HEK293 (cell line): ENCODE measurements at regions not wholly inside any gene's neighbourhood (a gene's known extent, or its start where the extent isn't known, plus 50 kb on each side); places are given as distances from the start of the nearest gene placed in this dataset.
A peak's percentile ranks its signal among the peaks of the same experiment; 100 is the strongest.

Source experiments
- CTCF ChIA-PET: fragments of 350-600 bp; formaldehyde crosslinking; extraction: SDS; loops from one replicate; lab custom pipeline; 2021; ENCODE audit warnings: antibody characterized with exemption; lab: Yijun Ruan, JAX
- POLR2A ChIA-PET: fragments of 300-600 bp; formaldehyde crosslinking; extraction: SDS; loops from one replicate; lab custom pipeline; 2020; ENCODE audit warnings: antibody characterized with exemption, inconsistent platforms; lab: Yijun Ruan, JAX
- H3K27ac ChIP-seq: fragments of 200-500 bp; sonication (Bioruptor generic); 2 replicates; pipeline ENCODE4 v1.5.1; 2014; ENCODE audit warnings: low read depth, low read length, control low read depth, inconsistent platforms; ENCODE audit errors: extremely low read depth
- H3K36me3 ChIP-seq, 2 experiments: fragments of 200-500 bp in 1 of 2; sonication (Bioruptor generic) in 1 of 2; 1 replicate in 1 of 2; 2 replicates in 1 of 2; pipeline ENCODE4 v1.5.1; 2014 to 2017; ENCODE audit warnings: inconsistent platforms in 2 of 2, low read length in 2 of 2; ENCODE audit not compliant: control insufficient read depth in 2 of 2, insufficient read depth in 1 of 2
- H3K4me1 ChIP-seq: fragments of 200-500 bp; sonication (Bioruptor generic); 2 replicates; pipeline ENCODE4 v1.5.1; 2014; ENCODE audit warnings: mild to moderate bottlenecking, low read length, inconsistent platforms; ENCODE audit not compliant: control insufficient read depth, insufficient read depth
- H3K4me3 ChIP-seq: 2 replicates; pipeline ENCODE4 v1.5.1; 2011; ENCODE audit warnings: low read depth, mild to moderate bottlenecking, control low read depth, low read length, moderate library complexity
- H3K9me3 ChIP-seq: fragments of 200-500 bp; sonication (Bioruptor generic); 2 replicates; pipeline ENCODE4 v1.5.1; 2014; ENCODE audit warnings: low read depth, low read length, inconsistent platforms; ENCODE audit not compliant: control insufficient read depth, insufficient read depth
- GLIS1 ChIP-seq: fragments of 450-650 bp; formaldehyde crosslinking; IDR thresholded peaks from 2 replicates; pipeline ENCODE4 v1.5.1; 2016; ENCODE audit warnings: missing biosample characterization, missing genetic modification characterization
- SP7 ChIP-seq: fragments of 450-650 bp; formaldehyde crosslinking; IDR thresholded peaks from 2 replicates; pipeline ENCODE4 v1.5.1; 2016; ENCODE audit warnings: missing biosample characterization, missing genetic modification characterization
- ZBTB17 ChIP-seq: fragments of 450-650 bp; formaldehyde crosslinking; IDR thresholded peaks from 2 replicates; pipeline ENCODE4 v1.5.1; 2016; ENCODE audit warnings: missing biosample characterization, missing genetic modification characterization
- ZFP69B ChIP-seq: fragments of 450-650 bp; formaldehyde crosslinking; IDR thresholded peaks from 2 replicates; pipeline ENCODE4 v1.5.1; 2016; ENCODE audit warnings: missing biosample characterization, missing genetic modification characterization
- ZIC2 ChIP-seq: fragments of 450-650 bp; formaldehyde crosslinking; IDR thresholded peaks from 2 replicates; pipeline ENCODE4 v1.5.1; 2016; ENCODE audit warnings: missing biosample characterization, missing genetic modification characterization
- ZNF10 ChIP-seq: fragments of 450-650 bp; formaldehyde crosslinking; IDR thresholded peaks from 2 replicates; pipeline ENCODE4 v1.5.1; 2017; ENCODE audit warnings: missing biosample characterization, missing genetic modification characterization
- ZNF146 ChIP-seq: fragments of 450-650 bp; formaldehyde crosslinking; IDR thresholded peaks from 2 replicates; pipeline ENCODE4 v1.5.1; 2016; ENCODE audit warnings: missing biosample characterization, missing genetic modification characterization
- ZNF202 ChIP-seq: fragments of 450-650 bp; formaldehyde crosslinking; IDR thresholded peaks from 2 replicates; pipeline ENCODE4 v1.5.1; 2016; ENCODE audit warnings: missing biosample characterization, missing genetic modification characterization, borderline replicate concordance
- ZNF324 ChIP-seq: fragments of 450-650 bp; formaldehyde crosslinking; IDR thresholded peaks from 2 replicates; pipeline ENCODE4 v1.5.1; 2016; ENCODE audit warnings: missing biosample characterization, missing genetic modification characterization
- ZNF354C ChIP-seq: fragments of 450-650 bp; formaldehyde crosslinking; IDR thresholded peaks from 2 replicates; pipeline ENCODE4 v1.5.1; 2016; ENCODE audit warnings: missing biosample characterization, missing genetic modification characterization, low read depth, borderline replicate concordance
- ZNF423 ChIP-seq: fragments of 450-650 bp; formaldehyde crosslinking; IDR thresholded peaks from 2 replicates; pipeline ENCODE4 v1.5.1; 2016; ENCODE audit warnings: missing biosample characterization, missing genetic modification characterization
- ZNF433 ChIP-seq: fragments of 450-650 bp; formaldehyde crosslinking; IDR thresholded peaks from 2 replicates; pipeline ENCODE4 v1.5.1; 2016; ENCODE audit warnings: missing biosample characterization, missing genetic modification characterization, low read depth
- ZNF510 ChIP-seq: fragments of 450-650 bp; formaldehyde crosslinking; IDR thresholded peaks from 2 replicates; pipeline ENCODE4 v1.5.1; 2018; ENCODE audit warnings: mild to moderate bottlenecking, missing genetic modification characterization, missing biosample characterization; ENCODE audit not compliant: insufficient replicate concordance
- ZNF548 ChIP-seq: fragments of 450-650 bp; formaldehyde crosslinking; IDR thresholded peaks from 2 replicates; pipeline ENCODE4 v1.5.1; 2016; ENCODE audit warnings: missing biosample characterization, missing genetic modification characterization
- ZNF621 ChIP-seq: fragments of 450-650 bp; formaldehyde crosslinking; IDR thresholded peaks from 2 replicates; pipeline ENCODE4 v1.5.1; 2017; ENCODE audit warnings: missing biosample characterization, missing genetic modification characterization
- ZNF623 ChIP-seq: fragments of 450-650 bp; formaldehyde crosslinking; IDR thresholded peaks from 2 replicates; pipeline ENCODE4 v1.5.1; 2016; ENCODE audit warnings: missing biosample characterization, missing genetic modification characterization
- ZNF658 ChIP-seq: fragments of 450-650 bp; formaldehyde crosslinking; IDR thresholded peaks from 2 replicates; pipeline ENCODE4; 2016; ENCODE audit warnings: missing biosample characterization, missing genetic modification characterization
- ZNF701 ChIP-seq: fragments of 450-650 bp; formaldehyde crosslinking; IDR thresholded peaks from 2 replicates; pipeline ENCODE4 v1.5.1; 2016; ENCODE audit warnings: missing biosample characterization, missing genetic modification characterization
- ZNF76 ChIP-seq: fragments of 450-650 bp; formaldehyde crosslinking; IDR thresholded peaks from 2 replicates; pipeline ENCODE4; 2016; ENCODE audit warnings: low read depth, missing biosample characterization, missing genetic modification characterization, borderline replicate concordance
- ZNF768 ChIP-seq: fragments of 450-650 bp; formaldehyde crosslinking; IDR thresholded peaks from 2 replicates; pipeline ENCODE4 v1.5.1; 2018; ENCODE audit warnings: missing biosample characterization, mild to moderate bottlenecking, missing genetic modification characterization
- ZNF777 ChIP-seq: fragments of 450-650 bp; formaldehyde crosslinking; IDR thresholded peaks from 2 replicates; pipeline ENCODE4 v1.5.1; 2017; ENCODE audit warnings: missing biosample characterization, missing genetic modification characterization, borderline replicate concordance
- ZNF785 ChIP-seq: fragments of 450-650 bp; formaldehyde crosslinking; IDR thresholded peaks from 2 replicates; pipeline ENCODE4 v1.5.1; 2016; ENCODE audit warnings: missing biosample characterization, missing genetic modification characterization
- ZSCAN30 ChIP-seq: fragments of 450-650 bp; IDR thresholded peaks from 2 replicates; pipeline ENCODE4 v1.5.1; 2018; ENCODE audit warnings: missing biosample characterization, mild to moderate bottlenecking, missing genetic modification characterization, moderate library complexity
- TF ChIP-seq, protein P1 (sequence below): fragments of 450-650 bp; formaldehyde crosslinking; IDR thresholded peaks from 2 replicates; pipeline ENCODE4 v1.5.1; 2017; ENCODE audit warnings: missing biosample characterization, missing genetic modification characterization

DNA sequence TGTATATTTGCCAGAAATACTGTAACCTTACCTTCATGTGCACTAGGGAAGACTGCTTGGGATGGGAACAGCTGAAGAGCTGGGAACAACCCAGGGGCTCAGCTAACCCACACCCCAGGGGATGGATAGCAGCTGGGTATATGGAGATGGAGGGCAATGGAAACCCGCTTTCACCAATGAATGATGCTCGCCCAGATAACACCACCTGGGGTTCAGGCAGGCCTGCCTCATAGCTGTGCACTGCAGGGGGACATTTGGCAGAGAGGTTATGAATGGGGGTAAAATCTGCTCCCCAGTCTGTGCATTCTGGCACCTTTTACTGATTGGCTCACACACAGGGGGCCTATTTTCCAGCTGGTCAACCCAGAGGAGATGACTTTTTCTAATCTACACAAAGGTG, 170.7 kb downstream of the CHST1 start:
- Histone ChIP-seq H3K4me3 (no peak overlapping the region), H3K9me3 (no peaks in the 10 kb centered on the region), H3K4me1 (no peaks in the 10 kb centered on the region), H3K27ac (no peak overlapping the region), H3K36me3 (no peaks in the 10 kb centered on the region)
- ChIA-PET CTCF (interaction anchor here (0.6 kb wide), 1 partner anchor 1209 kb away, joined by 3 read pairs; no protein-coding TSS in a partner anchor), POLR2A (no interaction called here)
- TF ChIP-seq ZIC2 (tag by site-specific recombination) (peak; percentile 68), ZNF146 (tag by site-specific recombination) (no peak)

DNA sequence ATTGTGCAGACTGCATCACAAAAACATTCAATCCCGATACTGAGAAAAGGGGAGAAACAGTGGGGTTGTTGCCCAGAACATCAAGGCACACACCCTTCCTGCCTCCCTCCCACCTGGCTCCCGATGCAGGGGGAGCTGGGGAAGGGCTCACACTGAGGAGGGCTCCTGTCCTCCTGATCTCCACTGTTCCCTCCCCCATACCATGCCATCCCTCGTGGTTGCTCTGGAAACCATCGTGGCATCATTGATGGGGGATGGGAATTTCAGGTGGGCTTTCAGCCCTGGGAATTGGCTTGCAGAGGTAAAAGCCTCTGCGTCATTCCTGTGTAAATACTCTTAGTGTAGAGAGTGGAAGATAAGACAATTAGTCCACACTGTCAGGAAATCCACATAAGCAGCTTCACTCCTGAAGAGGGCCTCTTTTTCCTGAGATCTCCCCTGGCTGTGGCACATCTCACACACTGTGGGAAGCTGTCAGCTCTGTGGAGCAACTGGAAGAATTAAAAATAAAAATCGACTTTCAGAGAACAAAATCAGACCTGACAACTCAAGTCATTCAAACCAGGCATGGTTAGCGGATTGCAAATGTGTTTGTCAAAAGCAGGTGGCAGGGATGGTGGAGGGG, 176.0 kb downstream of the CHST1 start:
- no peak overlapping the region for H3K27ac ChIP-seq
- CTCF ChIA-PET: no interaction called here
- POLR2A ChIA-PET: no interaction called here
- no peak overlapping the region for H3K4me3 ChIP-seq
- TF ChIP-seq ZNF433 (tag by site-specific recombination): no peak
- TF ChIP-seq ZBTB17 (tag by site-specific recombination): peak; percentile 47; the same call in 1 of the 2 replicates
- no peaks in the 10 kb centered on the region for H3K9me3 ChIP-seq
- H3K4me1 ChIP-seq: no peaks in the 10 kb centered on the region
- H3K36me3 ChIP-seq: no peaks in the 10 kb centered on the region

DNA sequence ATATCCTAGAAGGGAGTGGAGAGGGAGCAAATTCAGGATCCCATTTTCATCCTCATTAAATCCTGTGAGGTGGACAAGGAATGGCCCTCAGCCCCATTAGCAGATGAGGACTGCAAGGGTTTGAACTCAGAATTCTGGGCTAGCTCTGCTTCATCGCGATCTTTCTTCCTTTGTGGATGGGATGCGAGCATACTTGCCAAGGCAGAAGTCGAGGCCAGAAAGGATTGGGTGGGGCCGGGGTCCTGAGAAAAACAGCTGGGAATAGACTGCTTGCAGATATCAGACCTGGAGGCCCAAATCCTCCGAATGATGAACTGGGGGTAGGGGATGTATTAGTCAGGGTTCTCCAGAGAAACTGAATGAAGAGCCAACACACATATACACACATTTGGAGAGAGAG, 179.0 kb downstream of the CHST1 start:
- no peak overlapping the region for H3K27ac ChIP-seq
- no peak overlapping the region for H3K4me3 ChIP-seq
- H3K36me3 ChIP-seq: no peaks in the 10 kb centered on the region
- CTCF ChIA-PET: interaction anchor here (0.6 to 0.7 kb wide), 2 partner anchors 13 to 80 kb away, joined by 3 to 4 read pairs; no protein-coding TSS in a partner anchor
- TF ChIP-seq ZNF423 (tag by site-specific recombination) (no peak), ZNF510 (tag by site-specific recombination) (no peak), ZNF324 (no peak), ZNF777 (tag by site-specific recombination) (no peak), ZNF10 (no peak), GLIS1 (tag by site-specific recombination) (no peak), ZNF623 (tag by site-specific recombination) (no peak), ZNF354C (tag by site-specific recombination) (no peak), ZNF768 (tag by site-specific recombination) (no peak), ZNF202 (tag by site-specific recombination) (no peak), ZNF548 (tag by site-specific recombination) (no peak), ZSCAN30 (tag by site-specific recombination) (no peak), ZNF658 (tag by site-specific recombination) (no peak), SP7 (tag by site-specific recombination) (no peak), ZNF76 (tag by site-specific recombination) (no peak), ZNF621 (tag by site-specific recombination) (no peak), ZFP69B (tag by site-specific recombination) (no peak), ZNF785 (tag by site-specific recombination) (no peak), ZNF701 (no peak)
- TF ChIP-seq, protein P1, sequence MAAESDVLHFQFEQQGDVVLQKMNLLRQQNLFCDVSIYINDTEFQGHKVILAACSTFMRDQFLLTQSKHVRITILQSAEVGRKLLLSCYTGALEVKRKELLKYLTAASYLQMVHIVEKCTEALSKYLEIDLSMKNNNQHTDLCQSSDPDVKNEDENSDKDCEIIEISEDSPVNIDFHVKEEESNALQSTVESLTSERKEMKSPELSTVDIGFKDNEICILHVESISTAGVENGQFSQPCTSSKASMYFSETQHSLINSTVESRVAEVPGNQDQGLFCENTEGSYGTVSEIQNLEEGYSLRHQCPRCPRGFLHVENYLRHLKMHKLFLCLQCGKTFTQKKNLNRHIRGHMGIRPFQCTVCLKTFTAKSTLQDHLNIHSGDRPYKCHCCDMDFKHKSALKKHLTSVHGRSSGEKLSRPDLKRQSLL (tag by site-specific recombination): no peak
- TF ChIP-seq, all 188 proteins: peak for 0
- Histone ChIP-seq H3K4me1 (no peaks in the 10 kb centered on the region), H3K9me3 (no peaks in the 10 kb centered on the region)
- POLR2A ChIA-PET: no interaction called here
